DOHH2 (cell line): ENCODE measurements at regions not wholly inside any gene's neighbourhood (a gene's known extent, or its start where the extent isn't known, plus 50 kb on each side); places are given as distances from the start of the nearest gene placed in this dataset.

ENCODE experiments used
- H3F3A ChIP-seq: fragments of 200-600 bp; sonication (generic), shearing (Covaris generic); 2 replicates; pipeline ENCODE4 v1.6.0; 2016; ENCODE audit warnings: antibody characterized with exemption, mild to moderate bottlenecking; ENCODE audit not compliant: control insufficient read depth, insufficient read depth
- H3K27ac ChIP-seq: fragments of 200-600 bp; sonication (generic); 2 replicates; pipeline ENCODE4 v1.5.1; 2014; ENCODE audit warnings: low read depth, mild to moderate bottlenecking, low read length, moderate library complexity
- H3K27me3 ChIP-seq: fragments of 200-600 bp; sonication (generic); 2 replicates; pipeline ENCODE4 v1.6.1; 2014; ENCODE audit warnings: mild to moderate bottlenecking, low read length, mixed read lengths; ENCODE audit not compliant: control insufficient read depth
- H3K36me3 ChIP-seq: fragments of 200-600 bp; sonication (generic); 2 replicates; pipeline ENCODE4 v1.6.1; 2014; ENCODE audit warnings: mild to moderate bottlenecking, low read length, moderate library complexity, mixed read lengths; ENCODE audit not compliant: control insufficient read depth
- H3K4me1 ChIP-seq: fragments of 200-600 bp; sonication (generic); 2 replicates; pipeline ENCODE4 v1.6.1; 2014; ENCODE audit warnings: mild to moderate bottlenecking, low read length, mixed read lengths; ENCODE audit not compliant: control insufficient read depth
- H3K4me2 ChIP-seq: fragments of 200-600 bp; sonication (generic); 2 replicates; pipeline ENCODE4 v1.6.0; 2014; ENCODE audit warnings: mild to moderate bottlenecking, low read length, moderate library complexity
- H3K4me3 ChIP-seq: fragments of 200-600 bp; sonication (generic); 2 replicates; pipeline ENCODE4 v1.5.1; 2014; ENCODE audit warnings: mild to moderate bottlenecking, low read length, mixed read lengths
- H3K79me2 ChIP-seq: fragments of 200-600 bp; sonication (generic); 2 replicates; pipeline ENCODE4 v1.6.1; 2014; ENCODE audit warnings: mild to moderate bottlenecking, low read length, mixed read lengths; ENCODE audit not compliant: control insufficient read depth
- H3K9me2 ChIP-seq: fragments of 200-600 bp; sonication (generic); replicated peaks from 2 replicates; pipeline ENCODE4 v1.6.1; 2014; ENCODE audit warnings: mild to moderate bottlenecking, low read length, mixed read lengths; ENCODE audit not compliant: control insufficient read depth
- H3K9me3 ChIP-seq: fragments of 200-600 bp; sonication (generic); 2 replicates; pipeline ENCODE4 v1.6.1; 2014; ENCODE audit warnings: antibody characterized with exemption, low read length, mixed read lengths; ENCODE audit not compliant: control insufficient read depth, insufficient read depth
- H4K20me1 ChIP-seq: fragments of 200-600 bp; sonication (generic); 2 replicates; pipeline ENCODE4 v1.6.0; 2014; ENCODE audit warnings: low read depth, mild to moderate bottlenecking, antibody characterized with exemption, low read length, moderate library complexity; ENCODE audit not compliant: control insufficient read depth, insufficient read depth
- EZH2phosphoT487 ChIP-seq: fragments of 200-600 bp; sonication (generic); IDR thresholded peaks from 2 replicates; pipeline ENCODE4 v1.6.1; 2017; ENCODE audit warnings: borderline replicate concordance, mild to moderate bottlenecking, antibody characterized with exemption, low read length, moderate library complexity, mixed read lengths
- TF ChIP-seq, protein P1 (sequence below): fragments of 200-600 bp; sonication (generic); IDR thresholded peaks from one replicate; pipeline ENCODE4 v1.5.1; 2014; ENCODE audit warnings: antibody characterized with exemption, mild to moderate bottlenecking, low read depth, low read length; ENCODE audit not compliant: poor library complexity, severe bottlenecking

DNA sequence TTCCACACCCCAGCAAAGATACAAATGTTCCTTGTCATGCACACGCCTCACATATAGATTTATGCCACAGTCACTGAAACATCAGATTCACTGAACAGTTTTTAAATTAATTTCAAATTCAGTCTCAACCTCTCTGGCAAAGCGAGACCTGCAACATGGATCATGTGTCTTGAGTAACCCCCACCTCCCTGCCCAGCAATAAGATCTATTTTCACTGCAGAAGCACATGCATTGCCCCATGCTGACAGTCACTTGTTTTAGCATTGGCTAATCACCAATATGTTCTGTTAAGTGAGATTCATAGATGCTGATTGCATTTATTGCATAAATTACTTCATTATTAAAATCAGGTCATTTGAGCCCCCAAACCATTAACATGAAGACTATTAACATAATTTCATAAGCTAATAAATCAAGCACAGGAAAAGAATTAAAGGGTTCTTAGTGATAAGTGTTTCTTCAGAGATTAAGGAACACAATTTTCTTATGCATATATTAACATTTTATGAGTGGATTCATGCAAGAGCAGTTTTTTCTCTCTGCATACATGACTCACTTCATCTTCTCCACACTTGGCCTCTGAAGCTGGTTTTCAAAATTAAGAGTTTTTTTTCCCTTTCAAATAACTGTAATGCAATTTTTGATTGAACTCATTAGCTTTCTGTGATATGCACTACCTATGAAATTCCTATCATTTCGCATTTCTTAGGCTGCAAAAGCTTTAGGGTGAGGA is 173.2 kb upstream of the SOX4 start:
- no peaks in the 10 kb centered on the region for H3K27me3 ChIP-seq
- no peaks in the 10 kb centered on the region for H3K79me2 ChIP-seq
- TF ChIP-seq, protein P1, sequence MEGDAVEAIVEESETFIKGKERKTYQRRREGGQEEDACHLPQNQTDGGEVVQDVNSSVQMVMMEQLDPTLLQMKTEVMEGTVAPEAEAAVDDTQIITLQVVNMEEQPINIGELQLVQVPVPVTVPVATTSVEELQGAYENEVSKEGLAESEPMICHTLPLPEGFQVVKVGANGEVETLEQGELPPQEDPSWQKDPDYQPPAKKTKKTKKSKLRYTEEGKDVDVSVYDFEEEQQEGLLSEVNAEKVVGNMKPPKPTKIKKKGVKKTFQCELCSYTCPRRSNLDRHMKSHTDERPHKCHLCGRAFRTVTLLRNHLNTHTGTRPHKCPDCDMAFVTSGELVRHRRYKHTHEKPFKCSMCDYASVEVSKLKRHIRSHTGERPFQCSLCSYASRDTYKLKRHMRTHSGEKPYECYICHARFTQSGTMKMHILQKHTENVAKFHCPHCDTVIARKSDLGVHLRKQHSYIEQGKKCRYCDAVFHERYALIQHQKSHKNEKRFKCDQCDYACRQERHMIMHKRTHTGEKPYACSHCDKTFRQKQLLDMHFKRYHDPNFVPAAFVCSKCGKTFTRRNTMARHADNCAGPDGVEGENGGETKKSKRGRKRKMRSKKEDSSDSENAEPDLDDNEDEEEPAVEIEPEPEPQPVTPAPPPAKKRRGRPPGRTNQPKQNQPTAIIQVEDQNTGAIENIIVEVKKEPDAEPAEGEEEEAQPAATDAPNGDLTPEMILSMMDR: no peak
- no peak for TF ChIP-seq EZH2phosphoT487
- no peaks in the 10 kb centered on the region for H3K36me3 ChIP-seq
- H4K20me1 ChIP-seq: no peaks in the 10 kb centered on the region
- no peaks in the 10 kb centered on the region for H3K9me2 ChIP-seq
- no peak overlapping the region for H3K4me3 ChIP-seq
- no peaks in the 10 kb centered on the region for H3K4me1 ChIP-seq
- no peaks in the 10 kb centered on the region for H3K9me3 ChIP-seq
- H3F3A ChIP-seq: no peaks in the 10 kb centered on the region
- no peak overlapping the region for H3K4me2 ChIP-seq
- H3K27ac ChIP-seq: no peak overlapping the region

DNA sequence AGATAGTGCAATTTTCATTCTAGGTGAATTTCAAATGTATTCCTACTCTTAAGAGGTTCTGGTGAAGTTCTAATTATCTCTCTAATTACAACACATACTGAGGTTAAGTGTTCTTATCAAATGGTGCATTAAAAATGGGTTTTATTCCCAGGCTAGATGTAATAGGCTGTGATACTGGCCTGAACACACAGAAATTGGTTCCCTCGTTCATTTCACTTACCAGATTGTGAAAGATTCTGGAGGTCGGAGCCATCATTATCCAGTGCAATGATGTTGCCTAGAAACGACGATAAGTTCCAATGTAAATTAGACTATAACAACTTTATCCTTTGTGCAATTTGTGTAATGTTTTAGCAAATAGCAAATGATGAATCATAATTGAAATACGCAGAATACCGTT is 172.6 kb upstream of the SOX4 start:
- H3K9me2 ChIP-seq: no peaks in the 10 kb centered on the region
- no peak overlapping the region for H3K4me3 ChIP-seq
- H3K4me1 ChIP-seq: no peaks in the 10 kb centered on the region
- no peak for TF ChIP-seq EZH2phosphoT487
- TF ChIP-seq, protein P1: no peak
- H3K27ac ChIP-seq: no peak overlapping the region
- H3K36me3 ChIP-seq: no peaks in the 10 kb centered on the region
- H3K79me2 ChIP-seq: no peaks in the 10 kb centered on the region
- no peaks in the 10 kb centered on the region for H4K20me1 ChIP-seq
- no peaks in the 10 kb centered on the region for H3K27me3 ChIP-seq
- no peaks in the 10 kb centered on the region for H3F3A ChIP-seq
- no peak overlapping the region for H3K4me2 ChIP-seq
- H3K9me3 ChIP-seq: no peaks in the 10 kb centered on the region

DNA sequence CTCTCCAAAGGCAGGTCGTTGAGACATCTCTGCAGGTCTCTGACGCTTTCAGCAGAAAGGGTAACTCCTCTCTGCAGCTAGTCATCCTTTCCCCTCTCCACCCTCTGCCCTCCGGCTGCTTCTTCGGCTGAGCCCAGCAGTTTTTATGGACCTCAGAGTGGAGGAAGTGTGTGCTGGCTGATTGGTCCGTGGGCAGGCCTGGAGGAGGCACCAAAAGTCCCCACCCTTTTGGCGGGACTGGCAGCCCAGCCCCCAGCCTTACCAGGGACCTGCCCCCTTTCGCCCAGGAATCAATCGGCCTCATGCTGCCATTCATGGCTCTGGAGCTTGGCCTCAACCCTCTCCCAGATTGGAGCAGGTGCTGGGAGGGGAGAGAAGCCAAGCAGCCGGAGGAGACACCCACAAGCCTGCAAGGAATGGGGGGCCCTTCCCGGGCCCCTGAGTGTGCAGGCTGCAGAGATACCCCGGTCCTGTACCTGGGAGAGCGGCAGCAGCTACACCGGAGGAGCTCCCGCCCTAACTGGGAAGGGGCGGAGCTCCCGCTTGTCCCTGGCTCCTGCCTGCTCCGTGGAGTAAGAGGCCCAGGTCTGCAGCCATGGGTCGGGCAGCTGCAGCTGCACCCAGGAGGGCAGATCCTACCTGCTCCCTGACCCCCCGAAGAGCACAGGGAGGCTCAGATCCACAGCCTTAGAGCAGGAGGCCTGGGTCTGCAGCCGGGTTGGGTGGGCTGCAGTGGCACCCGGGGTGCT is 170.3 kb upstream of the SOX4 start:
- no peaks in the 10 kb centered on the region for H3K36me3 ChIP-seq
- no peaks in the 10 kb centered on the region for H3K27me3 ChIP-seq
- H3K9me3 ChIP-seq: no peaks in the 10 kb centered on the region
- no peaks in the 10 kb centered on the region for H3K9me2 ChIP-seq
- no peaks in the 10 kb centered on the region for H4K20me1 ChIP-seq
- no peak overlapping the region for H3K27ac ChIP-seq
- H3K79me2 ChIP-seq: no peaks in the 10 kb centered on the region
- no peaks in the 10 kb centered on the region for H3F3A ChIP-seq
- H3K4me1 ChIP-seq: no peaks in the 10 kb centered on the region
- TF ChIP-seq, protein P1: no peak
- no peak for TF ChIP-seq EZH2phosphoT487
- H3K4me2 ChIP-seq: no peak overlapping the region
- H3K4me3 ChIP-seq: no peak overlapping the region
